NCI-H510A treated with DMSO at 0.1 percent for 48 hours (cell line): ENCODE measurements at regions not wholly inside any gene's neighbourhood (a gene's known extent, or its start where the extent isn't known, plus 50 kb on each side); places are given as distances from the start of the nearest gene placed in this dataset.
"Not testable (repeated sequence)": the region's sequence is repeated elsewhere in the genome, so short reads cannot be mapped to it uniquely, and the experiment has no call there.

ENCODE experiments used
- DNase-seq: peaks from one replicate; lab custom pipeline; 2025; lab: John Stamatoyannopoulos, UW

DNA sequence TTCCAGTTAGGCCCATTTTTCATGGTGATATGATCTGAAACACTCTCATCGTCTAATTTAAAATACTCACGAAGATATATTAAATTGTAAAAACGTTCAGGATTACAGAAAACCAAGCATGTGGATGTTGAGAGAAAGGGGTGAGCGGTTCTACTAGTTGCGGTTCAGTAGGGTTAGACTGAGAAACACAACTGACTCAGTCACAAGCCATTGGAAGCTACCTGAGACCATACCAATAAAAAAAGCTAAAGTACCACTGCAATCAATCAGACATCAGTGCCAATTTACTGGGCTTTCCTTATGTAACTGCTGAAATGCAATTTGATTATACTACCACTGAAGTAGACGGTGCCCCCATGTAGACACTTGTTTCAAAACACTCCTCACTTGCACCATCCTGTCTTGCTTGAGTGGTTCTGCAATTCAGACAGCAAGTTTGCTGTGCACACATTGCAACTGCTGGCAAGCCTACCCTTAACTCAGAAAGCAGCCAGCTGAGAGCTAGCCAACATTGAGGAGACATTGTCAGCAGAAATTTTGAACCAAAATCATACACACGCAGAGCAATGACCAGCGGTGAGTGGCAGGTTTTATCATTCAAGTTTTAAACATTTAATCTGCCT lies 368.7 kb upstream of the ARHGEF26 start:
- DNase-seq, result no peak

DNA sequence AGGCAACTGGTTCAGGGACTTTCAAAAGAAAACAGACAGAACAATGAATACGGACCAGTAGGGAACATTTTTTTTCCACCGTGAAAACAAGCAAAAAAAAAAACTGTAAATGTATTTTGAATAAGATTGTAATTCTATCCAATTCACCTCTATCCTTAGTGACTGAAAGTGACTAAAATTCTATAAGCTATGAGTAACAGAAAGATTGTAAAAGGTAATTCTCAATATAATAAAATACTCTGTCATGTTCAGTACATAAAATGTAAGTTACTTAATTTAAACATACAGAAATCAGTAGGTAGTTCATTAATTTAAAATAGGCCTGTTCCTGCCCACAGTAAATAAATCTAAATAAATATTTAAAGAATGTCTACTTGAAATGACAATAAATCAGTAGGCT lies 368.2 kb upstream of the ARHGEF26 start:
- no peak for DNase-seq

DNA sequence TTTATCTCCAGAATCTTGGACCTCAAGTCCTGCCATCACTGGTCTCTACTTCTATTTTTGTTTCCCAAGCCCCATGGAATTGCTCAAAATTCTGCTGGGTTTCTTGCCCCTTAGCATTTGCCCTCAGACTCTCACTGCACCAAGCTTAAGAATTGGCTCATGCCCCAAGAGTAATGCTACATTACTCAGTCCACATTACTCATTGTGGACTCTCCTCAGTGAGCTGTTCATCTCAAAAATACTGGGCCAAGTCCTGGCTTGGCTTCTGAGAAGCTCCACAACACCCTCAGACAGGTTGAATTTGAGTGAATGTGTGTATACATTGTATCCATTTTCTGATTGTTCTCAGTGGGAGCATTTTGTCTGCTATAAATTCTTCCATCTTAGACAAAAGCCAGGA lies 364.4 kb upstream of the ARHGEF26 start:
- DNase-seq, result no peak

DNA sequence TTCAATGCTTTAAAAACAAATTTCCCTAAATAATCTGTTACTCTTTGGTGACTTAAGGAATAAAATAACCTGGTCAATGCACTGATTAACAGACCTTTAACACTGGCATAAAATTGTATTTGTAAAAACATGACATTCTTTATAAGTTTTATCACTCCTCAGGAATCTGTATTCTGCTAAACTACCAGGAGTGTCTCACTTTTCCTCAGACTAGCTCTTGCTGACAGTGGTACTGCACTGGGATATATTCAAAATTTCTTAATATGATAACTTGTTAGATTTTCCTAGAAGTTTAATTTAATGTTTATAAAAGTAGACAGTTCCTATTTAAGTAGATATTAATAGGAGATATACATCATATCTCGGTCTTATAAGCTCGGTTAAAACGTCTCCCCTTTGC lies 363.4 kb upstream of the ARHGEF26 start:
- no peak for DNase-seq

DNA sequence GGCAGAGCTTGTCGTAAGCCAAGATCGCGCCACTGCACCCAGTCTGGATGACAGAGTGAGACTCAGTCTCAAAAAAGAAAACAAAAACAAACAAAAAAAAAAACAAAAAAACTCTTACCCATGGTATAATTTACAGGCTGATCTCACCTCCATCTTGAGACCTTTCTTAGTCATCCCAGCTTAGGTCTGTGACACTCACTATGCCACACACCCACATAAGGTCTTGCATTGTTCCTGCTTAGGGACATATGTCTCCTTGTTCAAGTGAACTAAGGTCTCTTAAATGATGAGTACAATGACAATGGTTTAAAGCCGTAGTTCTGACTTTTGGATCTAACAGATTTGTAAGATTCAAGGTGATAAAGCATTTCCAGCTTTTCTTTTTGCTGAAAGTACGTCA lies 360.2 kb upstream of the ARHGEF26 start:
- DNase-seq, result no peak

DNA sequence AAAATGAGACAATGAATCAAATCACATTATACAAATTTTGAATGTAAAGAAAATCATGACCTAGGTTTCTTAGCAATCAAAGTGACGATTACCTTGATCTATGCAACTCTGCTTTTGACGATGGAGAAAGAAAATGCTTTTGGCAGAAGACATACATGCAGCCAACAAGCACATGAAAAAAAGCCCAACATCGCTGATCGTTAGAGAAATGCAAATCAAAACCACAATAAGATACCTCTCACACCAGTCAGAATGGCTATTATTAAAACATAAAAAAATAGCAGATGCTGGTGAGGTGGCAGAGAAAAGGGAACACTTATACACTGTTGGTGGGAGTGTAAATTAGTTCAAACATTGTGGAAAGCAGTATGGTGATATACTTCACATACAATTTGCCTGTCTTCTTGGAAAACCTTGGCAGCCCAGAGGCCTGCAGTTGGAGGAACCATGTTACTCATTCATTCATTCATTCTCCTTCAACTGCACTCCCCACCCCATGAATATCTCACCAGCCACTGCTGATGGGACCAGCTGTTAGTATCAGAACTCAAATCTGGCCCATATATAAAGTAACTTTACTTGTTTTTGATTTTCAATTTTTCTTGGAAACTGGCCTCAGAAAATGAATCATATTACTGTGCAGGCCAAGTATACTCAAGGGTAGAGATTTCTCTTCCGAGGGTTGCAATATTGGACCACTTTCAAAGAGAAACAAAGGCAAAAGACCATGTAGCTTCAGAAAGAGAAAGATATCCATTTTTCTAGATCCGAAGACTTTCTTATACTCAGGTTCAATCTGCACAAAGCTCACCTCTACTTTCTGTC lies 358.6 kb upstream of the ARHGEF26 start:
- DNase-seq, result no peak

DNA sequence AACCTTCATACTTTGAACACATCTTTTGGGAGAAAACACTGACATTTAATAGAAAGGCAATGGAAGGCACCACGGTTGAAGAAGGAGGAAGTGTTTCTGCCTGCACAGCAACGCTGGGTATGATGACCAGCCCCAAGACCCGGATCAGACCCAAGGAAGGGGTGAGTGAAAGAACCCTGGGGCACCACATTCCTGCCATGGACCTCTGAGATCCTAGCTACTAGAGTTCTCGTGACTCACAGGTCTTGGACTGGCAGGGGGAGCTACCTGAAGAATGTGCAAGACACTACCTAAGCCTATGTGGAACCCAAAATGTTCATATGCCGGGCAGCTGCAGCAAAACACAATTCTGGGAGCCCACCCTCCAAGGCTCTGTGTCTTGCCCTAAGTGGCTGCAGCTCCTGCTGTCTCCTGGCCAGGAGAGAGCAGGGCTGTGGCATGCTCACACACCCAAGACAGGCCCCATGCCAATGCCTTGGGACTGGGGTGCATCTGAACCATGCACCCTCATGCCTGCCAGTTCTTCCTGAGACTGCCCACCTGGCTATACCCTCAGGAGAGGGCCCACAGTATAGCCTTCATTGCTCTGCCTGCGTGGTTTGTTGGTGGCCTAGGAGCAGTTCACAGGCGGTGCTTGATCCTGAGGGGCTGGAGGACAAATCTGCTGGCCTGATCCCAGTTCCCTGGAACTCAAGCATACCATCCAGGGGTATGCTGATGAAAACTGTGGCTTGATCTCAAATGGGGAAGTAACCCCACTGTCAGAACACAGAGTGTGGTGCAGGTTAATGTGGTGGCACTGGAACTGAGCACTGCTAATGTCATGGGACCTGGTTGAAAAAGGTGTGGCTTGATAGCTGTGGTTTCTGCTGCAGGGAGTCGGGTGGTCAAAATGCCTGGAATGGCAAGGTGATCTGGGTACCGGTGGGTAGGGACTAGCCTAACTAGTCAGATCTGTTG lies 353.3 kb upstream of the ARHGEF26 start:
- DNase-seq, result no peak

DNA sequence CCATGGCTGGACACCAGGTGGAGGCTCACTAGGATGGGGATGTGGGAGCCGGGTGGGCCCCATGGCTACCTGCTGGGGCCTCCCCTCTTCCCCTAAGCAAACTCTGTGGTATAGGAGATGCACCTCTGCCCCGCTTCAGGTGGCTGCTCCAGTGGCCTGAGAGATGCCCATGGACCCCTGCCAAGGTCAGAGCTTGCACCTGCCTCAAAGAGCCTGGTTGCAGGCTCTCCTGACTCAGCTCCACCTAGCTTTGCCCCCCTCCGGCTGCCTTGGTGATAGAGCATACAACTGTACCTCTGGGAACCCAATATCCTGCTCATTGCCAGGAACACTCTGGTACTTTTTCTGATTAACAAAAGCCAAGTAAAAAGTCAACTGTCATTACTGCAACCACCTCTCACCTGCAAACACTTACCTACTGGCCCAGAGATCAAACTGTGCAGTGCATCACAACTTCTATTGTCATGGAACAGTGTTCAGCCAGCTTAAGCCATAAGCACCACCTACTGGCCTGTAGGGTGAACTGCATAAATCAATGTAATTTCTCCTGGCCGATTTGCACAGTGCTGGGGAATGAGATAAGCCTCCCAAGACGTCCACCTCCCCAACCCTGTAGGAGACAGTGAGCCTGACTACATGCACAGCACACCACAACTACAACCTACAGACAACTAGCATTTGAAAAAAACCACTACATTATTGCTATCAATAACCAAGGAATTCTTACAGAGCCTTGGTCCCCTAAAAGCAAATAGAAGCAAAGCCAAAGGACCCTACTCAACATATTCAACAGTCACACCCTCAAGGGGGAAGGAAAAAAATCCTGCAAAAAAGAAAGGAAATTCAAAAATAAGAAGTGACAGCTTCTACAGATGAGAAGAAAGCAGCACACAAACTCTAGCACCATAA lies 352.4 kb upstream of the ARHGEF26 start:
- DNase-seq, result peak; percentile 0

DNA sequence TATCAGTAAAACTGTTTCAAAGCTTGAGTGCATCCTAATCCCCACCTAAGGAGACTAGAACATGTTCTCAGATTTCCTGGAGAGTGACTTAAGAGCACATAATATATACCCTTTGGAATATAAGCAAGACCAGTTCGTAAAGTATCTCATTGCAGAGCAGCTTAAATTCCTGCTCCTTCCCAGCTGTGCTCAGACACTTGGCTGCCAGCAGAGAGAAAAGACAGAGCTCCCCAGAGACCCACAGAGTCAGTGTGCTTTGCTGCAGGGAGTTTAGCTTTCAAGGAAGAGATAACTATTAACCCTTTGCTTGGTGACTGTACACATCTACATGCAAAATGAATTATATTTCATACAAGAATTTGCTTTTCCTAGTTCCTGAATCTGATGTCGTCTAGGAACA lies 338.1 kb upstream of the ARHGEF26 start:
- no peak for DNase-seq

DNA sequence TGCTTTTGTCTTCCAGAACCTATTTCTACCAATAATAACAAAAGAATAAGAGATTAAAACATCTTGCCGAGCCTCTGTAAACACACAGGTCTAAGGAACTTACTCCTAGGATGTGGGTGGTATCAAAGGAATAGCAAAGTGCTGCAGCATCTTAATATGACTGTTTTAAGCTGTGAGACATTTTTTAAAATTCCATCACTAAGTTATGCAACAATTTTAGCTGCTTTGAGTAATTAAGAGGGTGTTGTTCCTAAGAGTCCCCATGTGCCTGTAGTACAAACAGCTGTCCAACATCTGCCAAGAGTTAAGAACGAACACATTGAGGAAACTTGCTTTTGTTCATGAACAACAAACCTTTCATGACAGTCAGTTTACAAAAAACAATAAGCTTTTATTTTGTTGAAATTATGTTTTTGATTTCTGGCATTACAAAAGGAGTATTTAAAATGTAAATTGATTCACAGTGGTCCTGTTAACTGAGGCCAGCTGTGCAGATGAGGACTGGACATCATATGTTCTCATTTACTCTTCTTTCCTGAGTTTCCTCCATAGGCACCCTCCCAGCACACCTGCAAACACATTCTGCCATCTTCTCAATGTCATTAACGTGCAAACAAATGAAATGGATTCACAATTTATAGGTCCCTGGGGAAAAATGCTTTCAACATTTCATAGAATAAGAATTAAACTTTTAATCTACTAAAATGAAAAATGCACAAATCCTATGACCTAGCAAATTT lies 337.3 kb upstream of the ARHGEF26 start:
- no peak for DNase-seq

DNA sequence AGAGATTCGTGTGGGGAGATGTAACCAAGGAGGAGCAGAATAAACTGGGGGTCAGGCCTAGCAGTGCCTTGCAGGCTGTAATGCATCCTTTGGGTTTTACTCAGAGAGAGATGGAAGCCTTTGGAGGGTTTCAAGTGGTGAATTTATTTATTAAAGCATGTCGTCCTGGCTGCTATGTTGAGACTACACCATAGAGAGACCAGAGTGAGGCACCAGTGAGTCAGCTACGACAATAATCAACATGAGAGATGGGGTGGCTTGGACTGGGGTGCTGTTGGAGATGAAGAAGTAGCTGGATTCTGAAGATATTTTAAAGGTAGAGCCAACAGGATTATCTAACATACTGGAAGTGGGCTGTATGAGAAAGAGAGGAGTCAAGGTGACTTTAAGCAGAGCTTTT lies 335.3 kb upstream of the ARHGEF26 start:
- DNase-seq, result no peak

DNA sequence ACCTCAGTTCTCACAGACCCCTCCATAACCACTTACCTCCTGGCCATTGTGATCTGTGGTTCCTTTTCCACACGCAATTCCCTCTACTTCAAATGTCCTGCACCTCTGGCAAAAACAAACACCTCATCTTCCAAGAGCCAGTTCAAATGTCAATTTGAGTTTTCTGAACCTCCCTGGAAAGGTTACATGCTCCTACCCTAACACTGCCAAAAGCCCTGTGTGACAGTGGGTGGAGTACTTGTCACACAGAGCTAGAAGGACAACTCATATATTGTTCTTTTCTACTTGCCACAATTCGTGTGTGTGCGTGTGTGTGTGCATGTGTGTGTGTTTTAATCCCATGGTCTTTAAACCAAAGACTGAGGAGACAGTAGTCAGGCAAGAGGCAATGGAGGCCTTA lies 331.8 kb upstream of the ARHGEF26 start:
- DNase-seq, result no peak

DNA sequence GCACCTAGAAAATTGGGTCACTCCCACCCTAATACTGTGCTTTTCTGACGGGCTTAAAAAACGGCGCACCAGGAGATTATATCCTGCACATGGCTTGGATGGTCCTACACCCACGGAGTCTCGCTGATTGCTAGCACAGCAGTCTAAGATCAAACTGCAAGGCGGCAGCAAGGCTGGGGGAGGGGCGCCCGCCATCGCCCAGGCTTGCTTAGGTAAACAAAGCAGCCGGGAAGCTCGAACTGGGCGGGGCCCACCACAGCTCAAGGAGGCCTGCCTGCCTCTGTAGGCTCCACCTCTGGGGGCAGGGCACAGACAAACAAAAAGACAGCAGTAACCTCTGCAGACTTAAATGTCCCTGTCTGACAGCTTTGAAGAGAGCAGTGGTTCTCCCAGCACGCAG lies 324.1 kb upstream of the ARHGEF26 start:
- DNase-seq, result not testable (repeated sequence)

DNA sequence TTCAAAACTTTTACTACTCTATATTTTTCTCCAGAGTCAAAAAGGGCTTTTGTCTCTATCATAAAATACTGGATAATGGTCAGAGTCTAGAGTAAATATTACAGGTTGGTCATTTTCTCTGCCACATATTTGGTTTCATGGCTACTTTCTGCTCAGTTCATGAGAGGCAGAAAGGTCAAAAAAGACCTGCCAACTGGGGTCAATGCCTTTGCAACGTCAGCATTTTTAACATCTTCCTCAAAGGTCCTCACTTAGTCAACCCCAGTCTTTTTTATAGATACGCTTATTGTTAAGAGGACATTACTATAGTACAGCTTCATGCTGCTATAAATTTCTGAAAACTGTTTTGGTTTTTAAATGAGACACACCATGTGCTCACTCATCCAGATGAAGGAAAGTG lies 312.1 kb upstream of the ARHGEF26 start:
- no peak for DNase-seq

DNA sequence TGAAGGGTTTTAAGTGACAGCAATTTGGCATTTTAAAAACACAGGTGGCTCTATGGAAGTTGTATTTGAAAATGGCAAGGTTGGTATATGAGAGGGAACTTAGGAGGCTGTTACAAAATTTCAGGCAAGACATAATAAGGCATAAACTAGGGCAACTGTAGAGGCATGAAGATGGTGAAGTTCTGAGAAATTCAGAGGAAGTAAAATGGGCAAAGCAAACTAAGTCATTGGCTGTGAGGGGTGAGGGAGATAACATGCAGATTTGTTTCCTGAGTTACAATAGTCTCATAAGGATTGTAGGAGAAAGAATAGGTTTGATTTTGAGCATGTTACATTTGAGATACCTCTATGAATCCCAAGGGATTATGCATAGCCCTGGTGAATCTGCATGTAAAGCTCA lies 302.9 kb upstream of the ARHGEF26 start:
- no peak for DNase-seq

DNA sequence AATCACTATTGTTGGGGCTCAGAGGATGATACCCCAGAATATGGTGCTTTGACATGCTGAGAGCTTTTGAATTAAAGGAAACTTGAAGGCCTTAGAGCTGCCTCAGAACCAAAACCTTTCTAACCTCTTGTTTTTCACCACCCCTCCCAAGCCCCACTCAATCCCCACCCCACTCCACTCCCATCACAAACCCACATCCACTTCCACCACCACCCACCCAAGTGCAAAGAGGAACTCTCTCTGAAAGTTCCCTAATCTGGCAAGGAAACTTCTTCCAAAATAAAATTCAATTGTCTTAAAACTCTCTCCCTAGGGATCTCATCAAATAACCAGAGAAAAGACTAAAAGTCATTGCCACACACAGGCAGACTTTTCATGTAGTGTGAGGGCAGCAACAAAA lies 301.2 kb upstream of the ARHGEF26 start:
- DNase-seq, result no peak

DNA sequence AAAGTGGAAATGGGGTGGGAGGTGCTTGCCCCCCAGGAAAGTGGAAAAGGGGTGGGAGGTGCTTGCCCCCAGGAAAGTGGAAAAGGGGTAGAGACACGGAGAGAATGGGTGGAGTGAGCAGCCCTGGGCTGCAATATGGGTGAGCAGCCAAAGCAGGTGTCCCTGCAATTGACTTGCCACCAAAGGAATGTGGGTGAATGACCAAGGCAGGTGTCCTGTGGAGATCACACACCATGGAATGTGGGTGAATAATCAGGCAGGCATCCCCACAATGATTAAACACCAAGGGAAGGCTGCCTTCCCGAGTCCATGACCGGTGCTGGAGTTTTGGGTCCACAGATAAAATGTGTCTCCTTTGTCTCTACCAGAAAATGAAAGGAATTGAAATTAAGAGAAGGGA lies 292.8 kb upstream of the ARHGEF26 start:
- not testable (repeated sequence) for DNase-seq

DNA sequence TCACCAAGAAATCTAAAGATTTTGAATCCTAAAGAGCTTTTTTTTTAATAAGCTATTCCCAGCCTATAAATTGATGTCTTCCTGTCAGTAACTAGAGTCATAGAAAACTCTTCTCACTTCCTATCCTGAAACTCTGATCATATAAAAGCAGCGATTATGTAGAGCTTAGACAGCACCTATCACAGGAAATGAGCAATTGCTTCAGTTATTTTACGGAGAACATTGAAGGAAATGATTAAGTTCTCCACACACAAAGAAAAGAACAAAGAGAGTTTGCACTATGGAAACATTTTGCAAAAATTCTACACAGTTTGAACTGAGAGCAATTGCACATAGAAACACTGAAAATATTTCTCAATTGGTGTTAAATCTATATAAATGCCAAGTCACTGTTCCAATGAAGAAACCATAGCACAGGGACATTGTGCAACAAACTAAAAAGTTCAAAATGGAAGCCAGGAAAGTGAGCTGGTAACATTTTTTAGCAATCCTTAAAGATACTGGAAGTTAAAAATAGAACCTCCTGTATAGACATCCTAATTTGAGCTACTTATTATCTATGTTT lies 291.5 kb upstream of the ARHGEF26 start:
- DNase-seq, result no peak

DNA sequence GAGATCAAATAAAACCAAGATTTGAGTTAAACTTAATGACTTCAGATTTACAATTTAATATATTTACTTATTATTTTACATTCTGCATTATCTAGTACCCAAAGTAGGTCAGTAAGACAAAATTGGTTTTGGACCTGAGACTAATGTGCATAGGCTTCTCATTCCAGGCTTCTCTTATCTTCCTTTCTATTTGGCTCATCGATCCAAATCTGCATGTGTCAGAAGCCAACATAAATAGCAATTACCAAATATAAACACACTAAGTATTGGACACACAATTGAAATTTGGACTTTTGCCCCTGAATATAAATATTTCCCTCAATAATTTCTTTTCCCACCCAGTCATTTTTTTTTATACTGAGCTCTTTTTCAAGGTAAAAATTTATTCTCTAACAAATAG lies 290.6 kb upstream of the ARHGEF26 start:
- DNase-seq, result no peak

DNA sequence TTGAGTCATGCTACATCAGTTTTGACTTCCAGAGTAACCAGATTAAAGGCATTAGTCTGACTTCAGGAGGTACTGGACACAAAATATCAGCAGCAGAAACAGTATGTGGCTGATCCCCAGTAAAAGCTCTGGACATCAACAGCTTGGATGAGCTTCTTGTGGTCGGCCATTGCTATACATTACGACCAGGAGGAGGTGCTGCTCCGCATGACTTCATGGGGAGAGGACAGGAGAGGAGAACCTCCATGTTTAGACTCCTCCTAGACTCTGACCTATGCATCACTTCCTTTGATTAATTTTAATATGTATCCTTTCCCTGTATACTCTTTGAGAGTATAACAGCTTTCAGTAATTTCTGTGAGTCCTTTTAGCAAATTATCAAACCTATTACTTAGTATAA lies 285.6 kb upstream of the ARHGEF26 start:
- DNase-seq, result no peak

DNA sequence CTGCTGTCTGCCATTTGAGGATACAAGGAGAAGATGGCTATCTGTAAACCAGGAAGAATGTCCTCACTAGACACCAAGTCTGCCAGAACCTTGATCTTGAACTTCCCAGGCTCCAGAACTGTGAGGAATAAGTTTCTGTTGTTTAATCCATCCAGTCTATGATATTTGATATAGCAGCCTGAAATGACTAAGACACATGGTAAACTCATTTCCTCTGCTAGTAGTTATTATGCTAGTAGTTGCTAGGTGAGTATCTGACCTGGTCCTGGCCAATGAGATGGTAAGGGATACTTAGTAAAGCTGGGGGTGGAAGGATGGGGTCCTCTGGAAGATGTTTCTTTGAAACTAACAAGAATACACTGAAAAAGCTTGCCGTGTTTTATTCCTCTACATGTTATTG lies 280.7 kb upstream of the ARHGEF26 start:
- DNase-seq, result no peak
